22Rv1 (cell line): ENCODE measurements at regions not wholly inside any gene's neighbourhood (a gene's known extent, or its start where the extent isn't known, plus 50 kb on each side); places are given as distances from the start of the nearest gene placed in this dataset.

ENCODE experiments used
- CTCF ChIP-seq: fragments of 450-650 bp; IDR thresholded peaks from 2 replicates; pipeline ENCODE4 v1.5.1; 2017; ENCODE audit warnings: mild to moderate bottlenecking
- ZFX ChIP-seq: fragments of 450-650 bp; IDR thresholded peaks from 2 replicates; pipeline ENCODE4 v1.6.1; 2017; ENCODE audit warnings: antibody characterized with exemption, borderline replicate concordance

GRCh38 chr10:37680716-37681616 lies 176.4 kb downstream of the ZNF248 start:
- TF ChIP-seq CTCF (no peak), ZFX (no peak)
